Neural cell (in vitro differentiated cells): ENCODE measurements at regions not wholly inside any gene's neighbourhood (a gene's known extent, or its start where the extent isn't known, plus 50 kb on each side); places are given as distances from the start of the nearest gene placed in this dataset.

Experiments used
- H2AFZ ChIP-seq: fragments of 200-600, 300-800 bp; sonication (generic), shearing (Covaris generic); 2 replicates; pipeline ENCODE4 v1.6.0; 2014; ENCODE audit warnings: low read depth, mild to moderate bottlenecking, antibody characterized with exemption, low read length, moderate library complexity
- H3F3A ChIP-seq: fragments of 200-600 bp; shearing (Covaris generic); 2 replicates; pipeline ENCODE4 v1.6.1; 2016; ENCODE audit warnings: mild to moderate bottlenecking, moderate library complexity, mixed read lengths, antibody characterized with exemption, low read length; ENCODE audit not compliant: insufficient read depth, poor library complexity, severe bottlenecking
- H3K27ac ChIP-seq: fragments of 200-600, 300-800 bp; sonication (generic), shearing (Covaris generic); 2 replicates; pipeline ENCODE4 v1.5.1; 2014; ENCODE audit warnings: mild to moderate bottlenecking, low read length, moderate library complexity
- H3K27me3 ChIP-seq: fragments of 300-800, 200-600 bp; sonication (generic), shearing (Covaris generic); 2 replicates; pipeline ENCODE4 v1.6.0; 2014; ENCODE audit warnings: mild to moderate bottlenecking, low read depth, low read length, moderate library complexity; ENCODE audit not compliant: insufficient read depth
- H3K36me3 ChIP-seq: fragments of 300-800, 200-600 bp; sonication (generic), shearing (Covaris generic); 2 replicates; pipeline ENCODE4 v1.5.1; 2014; ENCODE audit warnings: mild to moderate bottlenecking, antibody characterized with exemption, low read length, moderate library complexity; ENCODE audit not compliant: insufficient read depth
- H3K4me2 ChIP-seq: fragments of 300-800, 200-600 bp; sonication (generic), shearing (Covaris generic); 2 replicates; pipeline ENCODE4 v1.6.0; 2014; ENCODE audit warnings: mild to moderate bottlenecking, low read length
- H3K4me3 ChIP-seq: fragments of 300-800, 200-600 bp; sonication (generic), shearing (Covaris generic); 2 replicates; pipeline ENCODE4 v1.5.1; 2014; ENCODE audit warnings: mild to moderate bottlenecking, low read length, moderate library complexity
- H3K79me2 ChIP-seq: fragments of 200-600 bp; shearing (Covaris generic); replicated peaks from 2 replicates; pipeline ENCODE4 v1.6.0; 2014; ENCODE audit warnings: mild to moderate bottlenecking, low read length, moderate library complexity; ENCODE audit not compliant: insufficient read depth
- H3K9ac ChIP-seq: fragments of 300-800, 200-600 bp; sonication (generic), shearing (Covaris generic); 2 replicates; pipeline ENCODE4 v1.6.1; 2016; ENCODE audit warnings: mild to moderate bottlenecking, low read length, mixed read lengths
- H3K9me2 ChIP-seq: fragments of 200-600 bp; shearing (Covaris generic); 2 replicates; pipeline ENCODE4 v1.6.1; 2016; ENCODE audit warnings: mild to moderate bottlenecking, low read length, mixed read lengths; ENCODE audit not compliant: insufficient read depth
- H3K9me3 ChIP-seq: fragments of 200-600, 300-800 bp; sonication (generic), shearing (Covaris generic); 2 replicates; pipeline ENCODE4 v1.6.1; 2016; ENCODE audit warnings: mild to moderate bottlenecking, mixed run types, low read length, moderate library complexity, mixed read lengths
- H4K20me1 ChIP-seq: fragments of 200-600 bp; shearing (Covaris generic); 2 replicates; pipeline ENCODE4 v1.6.1; 2016; ENCODE audit warnings: mild to moderate bottlenecking, mixed run types; ENCODE audit not compliant: insufficient read depth
- CTCF ChIP-seq: fragments of 450-650 bp; IDR thresholded peaks from 2 replicates; pipeline ENCODE4 v1.5.1; 2014; ENCODE audit warnings: antibody characterized with exemption, mild to moderate bottlenecking, moderate library complexity; ENCODE audit not compliant: poor library complexity, severe bottlenecking
- EP300 ChIP-seq: fragments of 450-650 bp; conservative IDR thresholded peaks from 2 replicates; pipeline ENCODE4 v1.6.1; 2014; ENCODE audit warnings: antibody characterized with exemption, mild to moderate bottlenecking, moderate library complexity; ENCODE audit not compliant: poor library complexity, severe bottlenecking
- EZH2 ChIP-seq: fragments of 200-600, 300-800 bp; shearing (Covaris generic), sonication (generic); IDR thresholded peaks from 2 replicates; pipeline ENCODE4 v1.6.1; 2014; ENCODE audit warnings: antibody characterized with exemption, low read length, borderline replicate concordance, mild to moderate bottlenecking; ENCODE audit not compliant: insufficient read depth, poor library complexity, severe bottlenecking
- MXI1 ChIP-seq: fragments of 450-650 bp; conservative IDR thresholded peaks from 2 replicates; pipeline ENCODE4 v1.6.1; 2014; ENCODE audit warnings: antibody characterized with exemption, mild to moderate bottlenecking; ENCODE audit not compliant: poor library complexity, severe bottlenecking
- POLR2AphosphoS5 ChIP-seq: IDR thresholded peaks from 2 replicates; pipeline ENCODE4 v1.6.1; 2012
- RAD21 ChIP-seq: fragments of 450-650 bp; conservative IDR thresholded peaks from 2 replicates; pipeline ENCODE4 v1.6.1; 2014; ENCODE audit warnings: antibody characterized with exemption, mild to moderate bottlenecking, moderate library complexity
- REST ChIP-seq: IDR thresholded peaks from 2 replicates; pipeline ENCODE4 v1.6.1; 2012; ENCODE audit warnings: borderline replicate concordance
- SMC3 ChIP-seq: fragments of 450-650 bp; conservative IDR thresholded peaks from 2 replicates; pipeline ENCODE4 v1.6.1; 2014; ENCODE audit warnings: antibody characterized with exemption, mild to moderate bottlenecking, moderate library complexity; ENCODE audit not compliant: poor library complexity
- TAF1 ChIP-seq: IDR thresholded peaks from 2 replicates; pipeline ENCODE4 v1.6.1; 2012; ENCODE audit warnings: low read depth

- no peaks in the 10 kb centered on the region for H3K36me3 ChIP-seq
- no peaks in the 10 kb centered on the region for H3K9me2 ChIP-seq
- H3K9me3 ChIP-seq, result no peaks in the 10 kb centered on the region
- H2AFZ ChIP-seq, result no peak overlapping the region
- H3K27me3 ChIP-seq, result no peaks in the 10 kb centered on the region
- H3K4me3 ChIP-seq, result no peak overlapping the region
- TF ChIP-seq POLR2AphosphoS5, result no peak
- TF ChIP-seq RAD21, result no peak
- H4K20me1 ChIP-seq, result no peaks in the 10 kb centered on the region
- H3F3A ChIP-seq, result no peaks in the 10 kb centered on the region
- no peak overlapping the region for H3K9ac ChIP-seq
- no peaks in the 10 kb centered on the region for H3K79me2 ChIP-seq
- no peak overlapping the region for H3K27ac ChIP-seq
- no peak overlapping the region for H3K4me2 ChIP-seq
Observed at GRCh38 chr20:54820392-54820791, 345.0 kb downstream of the DOK5 start.

- no peaks in the 10 kb centered on the region for H3K27me3 ChIP-seq
- no peaks in the 10 kb centered on the region for H3F3A ChIP-seq
- H3K79me2 ChIP-seq, result no peaks in the 10 kb centered on the region
- H3K4me2 ChIP-seq, result no peak overlapping the region
- H4K20me1 ChIP-seq, result no peaks in the 10 kb centered on the region
- H3K9me3 ChIP-seq, result no peaks in the 10 kb centered on the region
- H2AFZ ChIP-seq, result no peak overlapping the region
- TF ChIP-seq MXI1 (no peak), REST (no peak), EZH2 (no peak), RAD21 (no peak)
- no peak overlapping the region for H3K27ac ChIP-seq
- no peaks in the 10 kb centered on the region for H3K9me2 ChIP-seq
- H3K9ac ChIP-seq, result no peak overlapping the region
- no peak overlapping the region for H3K4me3 ChIP-seq
- H3K36me3 ChIP-seq, result no peaks in the 10 kb centered on the region
Observed at GRCh38 chr20:54806462-54806861, 331.1 kb downstream of the DOK5 start.

GRCh38 chr20:54794874-54795273 is 319.5 kb downstream of the DOK5 start:
- no peak overlapping the region for H3K4me2 ChIP-seq
- H3K36me3 ChIP-seq, result no peaks in the 10 kb centered on the region
- no peaks in the 10 kb centered on the region for H4K20me1 ChIP-seq
- H2AFZ ChIP-seq, result no peak overlapping the region
- H3K4me3 ChIP-seq, result no peak overlapping the region
- H3F3A ChIP-seq, result no peaks in the 10 kb centered on the region
- no peaks in the 10 kb centered on the region for H3K9me2 ChIP-seq
- H3K27me3 ChIP-seq, result no peaks in the 10 kb centered on the region
- H3K9ac ChIP-seq, result no peak overlapping the region
- no peak overlapping the region for H3K27ac ChIP-seq
- no peaks in the 10 kb centered on the region for H3K79me2 ChIP-seq
- no peaks in the 10 kb centered on the region for H3K9me3 ChIP-seq
- TF ChIP-seq EZH2, result no peak
- TF ChIP-seq REST, result no peak
- no peak for TF ChIP-seq CTCF
- no peak for TF ChIP-seq MXI1
- TF ChIP-seq POLR2AphosphoS5, result no peak
- no peak for TF ChIP-seq SMC3
- no peak for TF ChIP-seq TAF1
- TF ChIP-seq RAD21, result no peak
- TF ChIP-seq EP300, result no peak
